ENCODE measurements at regions not wholly inside any gene's neighbourhood (a gene's known extent, or its start where the extent isn't known, plus 50 kb on each side); places are given as distances from the start of the nearest gene placed in this dataset.

GRCh38 chr9:79061752-79062616, 509.8 kb upstream of the TLE4 start:
- no peaks in the 10 kb centered on the region for H3K79me2 ChIP-seq (ENCODE audit: control insufficient read depth in 1 of 2, insufficient read depth in 2 of 2, low read length in 2 of 2)
- H3K27ac ChIP-seq (ENCODE audit: low read depth, low read length) = no peak overlapping the region
- POLR2A ChIA-PET (ENCODE audit: partially characterized antibody) = interaction anchor here (1.4 kb wide), 1 partner anchor 67 kb away, joined by 3 read pairs; no protein-coding TSS in a partner anchor
- H2BK5ac ChIP-seq (ENCODE audit: low read depth, low read length) = no peak overlapping the region
- no peaks in the 10 kb centered on the region for H3K23me2 ChIP-seq (ENCODE audit: low read depth, low read length)
- H2AFZ ChIP-seq (ENCODE audit: low read length) = no peak overlapping the region
- H2BK15ac ChIP-seq (ENCODE audit: low read length) = no peak overlapping the region
- H3K14ac ChIP-seq (ENCODE audit: insufficient read length) = no peak overlapping the region
- no peak overlapping the region for H3K4me3 ChIP-seq (ENCODE audit: extremely low read depth in 1 of 4, insufficient read depth in 2 of 4, low read depth in 3 of 4, low read length in 4 of 4)
- H3K27me3 ChIP-seq (replicated peaks in 1 of 4; ENCODE audit: control insufficient read depth in 3 of 4, extremely low read depth in 1 of 4, insufficient read depth in 3 of 4, low read length in 3 of 4) = no peaks in the 10 kb centered on the region
- 90% methylated on average over 7 of the region's 7 CpGs; no CpG with 5 or more reads in 1 of the 2 experiments for WGBS, 2 experiments (ENCODE audit: extremely low coverage in 1 of 2, insufficient coverage in 1 of 2, insufficient read length in 1 of 2, insufficient replicate concordance in 2 of 2, low coverage in 1 of 2, low lambda C conversion rate in 2 of 2, missing lambda C conversion rate in 1 of 2)
- H4K5ac ChIP-seq (ENCODE audit: insufficient read length, low read depth, low read length) = no peak overlapping the region
- H3K4me2 ChIP-seq (ENCODE audit: insufficient read depth in 1 of 2, low read depth in 2 of 2, low read length in 2 of 2) = no peak overlapping the region
- no peak overlapping the region for H3K9ac ChIP-seq (replicated peaks in 1 of 4; ENCODE audit: extremely low read depth in 1 of 4, low read depth in 3 of 4, low read length in 3 of 4)
- H3K79me1 ChIP-seq (ENCODE audit: low read depth, low read length) = no peaks in the 10 kb centered on the region
- no peak overlapping the region for H2BK120ac ChIP-seq (replicated peaks; ENCODE audit: low read depth, low read length)
- H3K36me3 ChIP-seq (ENCODE audit: control insufficient read depth in 2 of 4, insufficient read depth in 4 of 4, low read length in 3 of 4) = no peaks in the 10 kb centered on the region
- no peaks in the 10 kb centered on the region for H3K9me3 ChIP-seq (ENCODE audit: insufficient read depth in 2 of 2, low read depth in 1 of 2, low read length in 1 of 2)
- TF ChIP-seq TAF1 (IDR thresholded peaks at IDR 0.05; ENCODE audit: low read depth, low read length) = no peak
- no peak for TF ChIP-seq EP300 (IDR thresholded peaks at IDR 0.05; ENCODE audit: borderline replicate concordance in 1 of 2, low read depth in 2 of 2, low read length in 2 of 2)
- no peak for TF ChIP-seq KDM1A (IDR thresholded peaks at IDR 0.05; ENCODE audit: borderline replicate concordance, low read length)
- no peak for TF ChIP-seq POLR2AphosphoS5 (IDR thresholded peaks at IDR 0.05; ENCODE audit: low read depth, low read length)
- H3K4ac ChIP-seq (replicated peaks; ENCODE audit: insufficient read length, low read depth, low read length) = no peak overlapping the region
- H4K20me1 ChIP-seq (replicated peaks in 1 of 2; ENCODE audit: control insufficient read depth in 1 of 2, insufficient read depth in 2 of 2, low read length in 2 of 2) = peaks cover 0 to 2% of the 10 kb centered on the region in 2 experiments
- no peak overlapping the region for H2AK5ac ChIP-seq (ENCODE audit: low read depth, low read length)
- H3K18ac ChIP-seq (ENCODE audit: extremely low read depth, low read length) = no peak overlapping the region
- FAIRE-seq = no peak
- H2BK20ac ChIP-seq (ENCODE audit: low read length) = no peak overlapping the region
- CTCF ChIA-PET (ENCODE audit: partially characterized antibody) = interaction anchor here (0.6 to 0.9 kb wide), 2 partner anchors 10 to 89 kb away, joined by 3 read pairs; no protein-coding TSS in a partner anchor
- no peak overlapping the region for H4K91ac ChIP-seq (replicated peaks; ENCODE audit: insufficient read length, low read length)
- H3K56ac ChIP-seq (replicated peaks; ENCODE audit: insufficient read length, low read depth, low read length) = no peak overlapping the region
- H4K8ac ChIP-seq (ENCODE audit: extremely low read depth, insufficient read depth, low read length) = no peak overlapping the region
- no peak overlapping the region for H3K23ac ChIP-seq (ENCODE audit: insufficient read length)
- DNase-seq (ENCODE audit: low read depth in 1 of 2, low spot score in 2 of 2) = no peak
- no peaks in the 10 kb centered on the region for H3K4me1 ChIP-seq (replicated peaks in 1 of 4; ENCODE audit: control insufficient read depth in 3 of 4, insufficient read depth in 4 of 4, low read length in 3 of 4)
- H2BK12ac ChIP-seq (ENCODE audit: low read depth, low read length) = no peak overlapping the region
